HG03558 (cell line): ENCODE measurements at regions not wholly inside any gene's neighbourhood (a gene's known extent, or its start where the extent isn't known, plus 50 kb on each side); places are given as distances from the start of the nearest gene placed in this dataset.

Source experiments
- ATAC-seq: cut with Tn5 transposase; IDR thresholded peaks from one replicate; pipeline ENCODE4 v1.9.1; 2021; ENCODE audit warnings: moderate number of reproducible peaks; ENCODE audit not compliant: unreplicated experiment; ENCODE audit errors: extremely low read depth

- ATAC-seq, result no peak
Observed at GRCh38 chr4:135672202-135672601, 1470.6 kb upstream of the PABPC4L start.

GRCh38 chr4:135670548-135670947, 1469.0 kb upstream of the PABPC4L start:
- ATAC-seq, result no peak
